ENCODE measurements at regions not wholly inside any gene's neighbourhood (a gene's known extent, or its start where the extent isn't known, plus 50 kb on each side); places are given as distances from the start of the nearest gene placed in this dataset.

GRCh38 chr9:7259544-7260241, 501.9 kb downstream of the KDM4C start:
- Histone ChIP-seq H3K4me3 (replicated peaks in 1 of 4; ENCODE audit: control extremely low read depth in 1 of 4, insufficient read depth in 1 of 4, low read depth in 3 of 4, low read length in 4 of 4) (no peak overlapping the region), H3K9ac (ENCODE audit: insufficient read depth, low read length) (no peak overlapping the region), H3K27me3 (ENCODE audit: control insufficient read depth, insufficient read depth, low read length) (no peaks in the 10 kb centered on the region), H3K79me2 (ENCODE audit: control insufficient read depth, insufficient read depth, low read length) (no peaks in the 10 kb centered on the region), H3K4me1 (ENCODE audit: control insufficient read depth, extremely low read depth, insufficient read depth, low read length) (no peaks in the 10 kb centered on the region), H2AFZ (ENCODE audit: low read length) (no peak overlapping the region), H4K20me1 (ENCODE audit: control insufficient read depth, extremely low read depth, insufficient read depth, low read length) (no peaks in the 10 kb centered on the region), H3K36me3 (ENCODE audit: control insufficient read depth, insufficient read depth, low read length) (no peaks in the 10 kb centered on the region), H3K4me2 (ENCODE audit: extremely low read depth, insufficient read depth, low read length) (no peak overlapping the region), H3K27ac (ENCODE audit: insufficient read depth, low read length) (no peak overlapping the region), H3K9me3 (ENCODE audit: control insufficient read depth, insufficient read depth, low read depth, low read length) (no peaks in the 10 kb centered on the region)
- no peak for DNase-seq (ENCODE audit: low read depth in 2 of 2)
- peak in 1 of 2 donors; percentile 6 for TF ChIP-seq CTCF (conservative IDR thresholded peaks at IDR 0.05 in 1 of 2, IDR thresholded peaks at IDR 0.05 in 1 of 2; ENCODE audit: low read depth in 1 of 2, low read length in 2 of 2)
- no peak for TF ChIP-seq EZH2 (IDR thresholded peaks at IDR 0.05; ENCODE audit: low read length, missing control alignments)

GRCh38 chr9:7258688-7259396, 501.1 kb downstream of the KDM4C start:
- H3K27me3 ChIP-seq (ENCODE audit: control insufficient read depth, insufficient read depth, low read length) = no peaks in the 10 kb centered on the region
- no peaks in the 10 kb centered on the region for H4K20me1 ChIP-seq (ENCODE audit: control insufficient read depth, extremely low read depth, insufficient read depth, low read length)
- no peak overlapping the region for H3K4me3 ChIP-seq (replicated peaks in 1 of 4; ENCODE audit: control extremely low read depth in 1 of 4, insufficient read depth in 1 of 4, low read depth in 3 of 4, low read length in 4 of 4)
- H3K79me2 ChIP-seq (ENCODE audit: control insufficient read depth, insufficient read depth, low read length) = no peaks in the 10 kb centered on the region
- no peak overlapping the region for H3K4me2 ChIP-seq (ENCODE audit: extremely low read depth, insufficient read depth, low read length)
- no peaks in the 10 kb centered on the region for H3K4me1 ChIP-seq (ENCODE audit: control insufficient read depth, extremely low read depth, insufficient read depth, low read length)
- no peak for DNase-seq (ENCODE audit: low read depth in 2 of 2)
- H3K9me3 ChIP-seq (ENCODE audit: control insufficient read depth, insufficient read depth, low read depth, low read length) = no peaks in the 10 kb centered on the region
- no peak overlapping the region for H3K27ac ChIP-seq (ENCODE audit: insufficient read depth, low read length)
- no peaks in the 10 kb centered on the region for H3K36me3 ChIP-seq (ENCODE audit: control insufficient read depth, insufficient read depth, low read length)
- H2AFZ ChIP-seq (ENCODE audit: low read length) = no peak overlapping the region
- TF ChIP-seq CTCF (conservative IDR thresholded peaks at IDR 0.05 in 1 of 2, IDR thresholded peaks at IDR 0.05 in 1 of 2; ENCODE audit: low read depth in 1 of 2, low read length in 2 of 2) (no peak), EZH2 (IDR thresholded peaks at IDR 0.05; ENCODE audit: low read length, missing control alignments) (no peak)
- H3K9ac ChIP-seq (ENCODE audit: insufficient read depth, low read length) = no peak overlapping the region

GRCh38 chr9:7246917-7247522, 489.2 kb downstream of the KDM4C start:
- TF ChIP-seq CTCF (conservative IDR thresholded peaks at IDR 0.05 in 1 of 2, IDR thresholded peaks at IDR 0.05 in 1 of 2; ENCODE audit: low read depth in 1 of 2, low read length in 2 of 2) = no peak
- TF ChIP-seq EZH2 (IDR thresholded peaks at IDR 0.05; ENCODE audit: low read length, missing control alignments) = no peak
- DNase-seq (ENCODE audit: low read depth in 2 of 2) = peak; percentile 4 to 8
- Histone ChIP-seq H3K27me3 (ENCODE audit: control insufficient read depth, insufficient read depth, low read length) (peaks cover 3% of the 10 kb centered on the region), H3K4me3 (replicated peaks in 1 of 4; ENCODE audit: control extremely low read depth in 1 of 4, insufficient read depth in 1 of 4, low read depth in 3 of 4, low read length in 4 of 4) (no peak overlapping the region), H3K9ac (ENCODE audit: insufficient read depth, low read length) (no peak overlapping the region), H4K20me1 (ENCODE audit: control insufficient read depth, extremely low read depth, insufficient read depth, low read length) (no peaks in the 10 kb centered on the region), H3K9me3 (ENCODE audit: control insufficient read depth, insufficient read depth, low read depth, low read length) (no peaks in the 10 kb centered on the region), H3K79me2 (ENCODE audit: control insufficient read depth, insufficient read depth, low read length) (no peaks in the 10 kb centered on the region), H3K4me2 (ENCODE audit: extremely low read depth, insufficient read depth, low read length) (no peak overlapping the region), H3K27ac (ENCODE audit: insufficient read depth, low read length) (no peak overlapping the region), H3K36me3 (ENCODE audit: control insufficient read depth, insufficient read depth, low read length) (no peaks in the 10 kb centered on the region), H3K4me1 (ENCODE audit: control insufficient read depth, extremely low read depth, insufficient read depth, low read length) (no peaks in the 10 kb centered on the region), H2AFZ (ENCODE audit: low read length) (no peak overlapping the region)

Measured in fibroblast of lung (primary cell).